KBM-7 (cell line): ENCODE measurements at regions not wholly inside any gene's neighbourhood (a gene's known extent, or its start where the extent isn't known, plus 50 kb on each side); places are given as distances from the start of the nearest gene placed in this dataset.
"Not testable (repeated sequence)": the region's sequence is repeated elsewhere in the genome, so short reads cannot be mapped to it uniquely, and the experiment has no call there.

ENCODE experiments used
- DNase-seq: peaks from one replicate; pipeline ENCODE4 v3.0.0-alpha.2; 2015
- in situ Hi-C: fragments of 300-500 bp; cut with MboI; formaldehyde crosslinking; loops from 2 replicates; pipeline ENCODE4 v1.14.3; 2020; ENCODE audit warnings: low sequenced_read_pairs, low pct_unique_long_range_greater_than_20kb, mixed read lengths

DNA sequence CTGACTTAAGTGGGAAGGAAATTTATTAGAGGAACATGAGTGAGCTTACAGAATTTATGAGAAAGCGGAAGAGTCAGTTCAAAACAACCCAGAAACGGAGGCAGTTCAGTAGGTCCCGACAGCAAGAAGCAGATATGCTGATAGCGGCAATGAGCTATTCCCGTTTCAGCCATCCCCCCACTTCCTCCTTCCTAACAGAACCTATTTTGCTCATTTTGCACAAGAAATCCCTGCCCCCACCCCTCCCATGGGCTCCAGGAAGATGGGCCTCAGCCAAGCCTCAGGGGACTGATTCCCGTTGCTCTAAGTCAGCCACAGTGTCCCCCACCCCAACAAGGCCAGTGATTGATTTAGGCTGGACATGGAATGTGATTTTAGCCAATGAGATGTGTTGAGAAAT is 157.5 kb downstream of the CEBPB start:
- DNase-seq = peak; percentile 82
- in situ Hi-C loops = no loop called here

GRCh38 chr20:50350510-50351249 is 159.5 kb upstream of the PTPN1 start:
- in situ Hi-C loops = no loop called here
- no peak for DNase-seq

- no peak for DNase-seq
- in situ Hi-C loops = no loop called here
Observed at GRCh38 chr20:50351541-50351940, 158.6 kb upstream of the PTPN1 start.

DNA sequence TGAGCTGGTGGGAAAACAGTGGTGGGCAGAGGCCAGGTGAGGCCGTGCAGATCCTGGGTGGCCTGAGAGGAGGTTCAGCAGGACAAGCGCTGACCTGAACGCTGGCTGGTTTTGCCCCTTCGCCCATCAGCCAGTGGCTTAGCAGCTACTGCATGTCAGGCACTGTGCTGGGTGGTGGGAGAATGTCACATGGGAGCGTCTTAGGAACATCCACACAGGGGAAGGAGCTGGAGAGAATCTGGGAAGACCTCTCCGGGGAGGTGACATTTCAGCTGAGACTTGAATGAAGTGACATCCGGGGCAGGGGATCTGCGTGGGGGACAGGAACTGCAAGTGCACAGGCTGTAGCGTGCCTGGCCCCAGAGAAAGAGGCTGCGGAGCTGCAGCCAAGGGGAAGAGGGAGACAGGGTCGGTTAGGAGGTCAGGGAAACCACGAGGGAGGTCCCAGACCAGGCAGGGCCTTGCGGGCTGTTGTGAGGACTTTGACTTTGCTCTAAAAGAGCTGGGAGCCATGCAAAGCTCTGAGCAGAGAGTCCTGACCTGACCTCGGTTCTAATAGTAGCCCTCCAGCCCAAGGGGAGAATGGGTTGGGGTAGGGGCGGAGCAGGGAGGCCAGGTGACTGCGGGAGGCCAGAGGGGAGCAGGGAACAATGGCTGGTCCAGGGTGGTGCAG is 156.8 kb upstream of the PTPN1 start:
- in situ Hi-C loops = no loop called here
- DNase-seq = peak; percentile 49

DNA sequence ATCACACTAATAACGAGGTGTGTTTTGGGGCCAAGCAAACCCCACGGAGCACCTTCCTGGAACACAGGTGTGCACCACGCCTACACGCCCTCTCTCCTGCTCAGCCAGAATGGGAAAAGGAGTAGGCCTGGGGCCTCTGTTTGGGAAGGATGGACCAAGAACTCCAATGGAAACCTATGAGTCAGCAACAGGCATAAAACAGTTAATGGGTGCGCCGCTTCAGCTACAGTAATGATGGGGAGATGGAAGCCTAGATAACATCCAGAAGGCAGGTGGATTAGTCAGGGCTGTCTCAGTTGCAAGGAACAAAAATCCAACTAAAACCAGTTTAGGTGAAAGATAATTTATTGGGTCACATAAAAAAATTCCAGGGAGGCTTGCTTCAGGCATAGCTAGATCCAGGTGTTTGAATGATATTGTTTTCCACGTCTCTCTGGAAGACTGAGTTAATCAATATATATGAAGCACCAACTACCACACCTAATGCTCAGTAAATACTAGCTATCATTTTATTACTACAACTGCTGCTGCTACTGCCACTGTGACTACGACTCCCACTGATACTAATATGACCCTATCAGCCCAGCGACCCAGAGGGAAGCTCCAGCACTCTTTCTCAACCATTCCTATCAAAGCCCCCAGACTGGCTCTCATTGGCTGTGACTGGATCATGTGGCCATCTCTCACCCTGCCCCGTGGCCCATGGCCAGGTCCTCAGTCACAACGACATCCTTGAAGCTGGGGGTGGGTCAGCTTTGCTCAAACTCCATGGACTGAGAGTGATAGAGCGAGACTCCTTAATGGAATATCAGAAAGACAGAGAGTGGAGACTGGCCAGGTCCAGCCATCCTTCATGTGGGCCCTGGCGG is 155.2 kb upstream of the PTPN1 start:
- DNase-seq = no peak
- in situ Hi-C loops = no loop called here

DNA sequence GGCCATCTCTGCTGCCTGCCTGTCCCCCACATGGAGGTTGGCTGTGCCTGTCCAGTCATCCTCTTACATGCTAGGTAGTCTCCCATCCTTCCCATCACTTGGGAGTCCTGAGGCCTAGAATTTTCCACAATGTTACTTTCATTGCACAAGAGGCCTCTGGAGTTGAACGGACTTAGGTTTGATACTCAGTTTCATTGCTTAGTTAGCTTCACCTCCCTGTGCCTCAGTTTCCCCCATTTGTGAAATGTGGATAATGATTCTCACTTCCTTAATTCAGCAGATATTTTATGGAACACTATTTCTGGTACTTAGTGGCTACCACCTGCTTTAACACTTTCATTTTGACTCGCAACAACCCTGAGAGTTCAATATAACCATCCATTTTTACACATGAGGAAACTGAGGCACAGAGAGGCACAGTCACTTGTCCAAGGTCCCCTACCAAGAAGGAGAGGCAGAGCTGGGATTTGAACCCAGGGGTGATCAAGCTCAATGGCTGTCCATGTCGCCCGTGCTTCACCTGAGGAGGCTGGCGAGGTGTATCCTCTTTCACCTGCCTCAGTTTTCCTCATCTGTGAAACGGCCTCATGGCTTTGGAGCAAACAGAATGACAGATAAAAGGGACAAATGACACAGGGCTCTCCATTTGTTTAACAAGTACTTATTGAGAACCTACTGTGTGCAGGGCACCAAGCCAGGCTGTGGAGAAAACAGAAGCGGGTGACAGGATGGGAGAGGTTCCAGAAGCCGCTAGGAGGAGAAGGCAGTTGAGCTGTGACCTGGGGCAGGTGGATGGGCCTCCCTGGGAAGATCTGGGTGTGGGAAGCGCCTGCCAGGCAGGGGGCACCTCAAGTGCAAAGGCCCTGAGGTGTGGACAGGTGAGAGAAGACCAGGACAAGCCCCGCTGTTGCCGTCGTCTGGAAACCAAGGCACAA is 154.3 kb upstream of the PTPN1 start:
- in situ Hi-C loops = no loop called here
- DNase-seq = no peak

GRCh38 chr20:50356525-50356885 is 153.7 kb upstream of the PTPN1 start:
- in situ Hi-C loops = no loop called here
- DNase-seq = no peak

GRCh38 chr20:50356962-50357782 is 153.0 kb upstream of the PTPN1 start:
- no peak for DNase-seq
- in situ Hi-C loops = no loop called here

DNA sequence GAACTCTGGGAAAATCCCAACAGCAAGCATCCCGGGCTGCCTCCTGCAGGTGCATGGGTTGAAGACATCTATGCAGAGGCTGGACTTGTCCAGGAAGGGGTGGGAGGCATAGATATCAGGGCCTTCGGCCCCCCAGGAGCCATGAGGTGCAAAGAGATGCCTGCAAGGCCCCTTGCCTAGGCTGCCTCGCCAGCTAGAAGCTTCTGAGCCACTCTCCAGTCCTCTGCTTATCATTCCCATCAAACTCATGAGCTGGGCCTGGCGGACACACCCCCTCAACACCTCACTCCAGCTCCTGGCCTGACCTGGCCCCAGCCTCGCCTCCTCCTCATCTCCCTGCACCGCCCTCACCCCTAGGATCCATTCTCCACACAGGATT is 152.4 kb upstream of the PTPN1 start:
- in situ Hi-C loops = no loop called here
- no peak for DNase-seq

GRCh38 chr20:50358166-50358565 is 152.0 kb upstream of the PTPN1 start:
- DNase-seq = no peak
- in situ Hi-C loops = no loop called here

- DNase-seq = no peak
- in situ Hi-C loops = no loop called here
Observed at GRCh38 chr20:50358971-50359370, 151.2 kb upstream of the PTPN1 start.

DNA sequence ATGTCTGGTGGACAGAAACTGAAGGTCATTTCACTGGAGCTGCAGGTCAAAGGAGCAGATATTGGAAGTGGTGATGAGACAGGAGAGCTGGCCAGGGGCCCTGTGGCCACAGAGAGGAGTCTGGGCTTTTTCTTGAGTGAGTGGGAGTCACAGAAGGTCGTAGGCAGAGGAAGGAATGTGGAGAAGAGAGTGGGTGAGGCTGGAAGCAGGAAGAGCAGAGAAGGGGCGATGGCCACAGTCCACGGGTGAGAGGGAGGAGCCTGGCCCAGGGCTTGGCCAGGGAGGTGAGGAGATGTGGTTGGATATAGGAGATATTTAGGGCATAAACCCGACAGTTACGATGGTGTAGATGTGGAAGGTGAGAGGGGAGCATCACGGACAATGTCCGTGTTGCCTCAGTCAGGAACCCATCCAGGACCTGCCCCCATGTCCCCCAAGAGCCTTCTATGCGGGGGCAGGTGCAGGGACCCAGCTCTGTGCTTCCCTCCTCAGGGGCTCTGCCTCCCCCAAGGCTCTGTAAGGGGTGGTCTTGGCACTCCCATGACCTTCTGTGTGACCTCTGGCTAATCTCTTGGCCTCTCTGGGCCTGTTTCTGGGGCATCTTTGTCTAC is 150.5 kb upstream of the PTPN1 start:
- in situ Hi-C loops = no loop called here
- DNase-seq = no peak

DNA sequence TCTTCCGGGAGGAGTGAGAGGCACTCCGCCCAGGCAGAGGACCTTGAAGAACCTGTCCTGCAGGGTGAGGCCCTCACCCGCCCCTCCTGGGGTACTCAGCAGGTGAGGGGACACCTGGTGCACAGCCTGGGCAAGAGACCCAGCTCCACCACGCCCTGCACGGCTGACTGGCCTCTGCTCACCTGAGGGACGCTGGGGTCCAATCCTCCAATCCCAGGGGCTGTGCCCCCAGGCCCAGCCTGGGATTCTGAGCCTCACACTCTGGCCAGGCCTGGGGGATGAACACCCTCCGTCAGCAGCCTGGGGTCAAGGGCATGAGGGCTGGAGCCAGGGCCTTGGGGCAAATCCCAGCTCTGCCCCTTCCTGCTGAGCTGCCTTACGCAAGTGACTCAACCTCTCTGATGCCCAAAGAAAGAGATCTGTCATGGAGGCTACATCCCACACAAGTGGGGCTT is 149.9 kb upstream of the PTPN1 start:
- in situ Hi-C loops = no loop called here
- DNase-seq = no peak

- DNase-seq = no peak
- in situ Hi-C loops = no loop called here
Observed at GRCh38 chr20:50360921-50361320, 149.3 kb upstream of the PTPN1 start.

DNA sequence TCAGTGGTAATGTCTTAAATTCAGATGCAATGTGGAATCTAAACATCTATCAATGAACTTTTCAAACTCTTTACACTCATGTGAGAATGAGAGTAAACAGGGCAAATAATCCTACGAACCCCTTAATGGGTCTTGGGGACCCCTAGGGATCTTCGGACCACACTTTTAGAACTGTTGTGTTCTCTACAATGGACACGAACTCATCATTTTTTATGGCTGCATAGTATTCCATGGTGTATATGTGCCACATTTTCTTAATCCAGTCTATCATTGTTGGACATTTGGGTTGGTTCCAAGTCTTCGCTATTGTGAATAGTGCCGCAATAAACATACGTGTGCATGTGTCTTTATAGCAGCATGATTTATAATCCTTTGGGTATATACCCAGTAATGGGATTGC is 148.0 kb upstream of the PTPN1 start:
- DNase-seq, in situ Hi-C loops: not testable (repeated sequence)

DNA sequence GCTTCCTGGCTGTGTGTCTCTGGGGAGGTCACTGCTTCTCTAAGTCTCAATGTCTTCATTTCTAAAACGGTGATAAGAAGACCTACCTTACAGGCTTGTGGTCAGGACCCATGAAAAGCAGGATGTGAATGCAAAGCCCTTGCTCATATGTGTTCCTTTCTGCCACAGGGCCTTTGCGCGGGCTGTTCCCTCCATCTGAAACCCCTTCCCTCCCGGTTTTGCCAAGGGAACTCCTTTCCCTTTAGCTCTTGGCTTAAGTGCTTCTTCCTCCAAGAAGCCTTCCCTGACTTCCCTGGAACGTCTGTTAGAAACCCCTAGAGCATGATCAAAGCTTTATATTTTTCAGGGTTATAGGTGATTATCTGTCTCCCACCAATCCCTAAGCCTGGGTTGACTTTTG is 147.2 kb upstream of the PTPN1 start:
- no peak for DNase-seq
- in situ Hi-C loops = no loop called here

DNA sequence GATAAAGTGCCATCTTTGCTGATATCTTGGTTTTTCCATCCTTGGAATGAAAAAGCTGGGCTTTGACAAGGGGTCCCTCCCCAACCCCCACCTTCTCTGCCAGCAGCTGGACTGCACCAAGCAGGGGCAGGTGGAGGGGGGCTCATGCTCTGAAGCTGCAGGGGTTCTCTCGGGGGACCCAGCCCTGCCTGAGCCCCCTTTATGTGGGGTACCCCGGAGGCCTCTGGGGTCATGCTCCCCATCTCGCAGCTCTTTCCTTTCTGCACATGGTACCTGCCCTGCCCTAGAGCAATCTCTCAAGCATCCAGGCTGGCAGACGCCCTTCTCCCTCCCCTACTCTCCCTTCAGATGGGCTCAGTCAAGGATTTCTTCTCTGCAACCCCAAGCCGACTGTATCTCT is 146.7 kb upstream of the PTPN1 start:
- no peak for DNase-seq
- in situ Hi-C loops = no loop called here

DNA sequence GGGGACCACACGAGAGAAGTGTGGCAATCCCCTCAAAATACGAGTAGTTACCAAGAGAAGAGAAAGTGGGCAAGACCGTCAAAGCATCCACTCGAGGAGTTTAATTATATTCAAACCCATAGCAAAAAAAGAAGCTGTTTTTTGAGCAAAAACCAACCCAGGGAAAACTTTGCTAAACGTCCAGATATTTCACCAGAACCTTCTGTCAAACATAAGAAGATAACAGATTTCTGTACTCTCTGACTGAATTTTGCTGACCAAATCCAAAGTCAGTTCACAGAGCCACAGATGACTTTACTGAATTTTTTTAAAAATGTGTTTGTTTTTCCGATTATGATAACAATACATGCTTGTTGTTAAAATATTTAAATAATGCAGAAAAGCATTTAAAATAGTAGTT is 145.6 kb upstream of the PTPN1 start:
- in situ Hi-C loops = no loop called here
- DNase-seq = no peak
